ENCODE measurements at regions not wholly inside any gene's neighbourhood (a gene's known extent, or its start where the extent isn't known, plus 50 kb on each side); places are given as distances from the start of the nearest gene placed in this dataset.

DNA sequence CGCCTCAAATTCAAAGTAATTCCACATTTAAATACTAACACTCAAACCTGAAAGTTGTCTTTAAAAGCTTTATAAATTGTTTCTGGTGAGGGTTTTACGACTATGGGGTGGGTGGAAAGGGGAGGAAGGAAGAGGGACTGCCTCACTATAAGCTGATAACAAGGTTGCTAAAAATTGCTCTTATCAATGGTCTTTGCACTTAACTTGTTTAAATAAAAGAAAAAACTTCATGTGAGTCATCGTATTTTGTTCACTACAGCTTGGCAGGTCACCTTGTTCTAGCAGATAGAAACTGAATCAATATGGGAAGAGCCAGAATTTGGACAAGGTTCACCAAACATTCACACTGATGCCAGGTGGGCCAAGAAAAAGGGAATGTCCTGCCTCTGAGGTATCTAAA lies 129.2 kb downstream of the TES start (continued):
- TF ChIP-seq, protein P1, sequence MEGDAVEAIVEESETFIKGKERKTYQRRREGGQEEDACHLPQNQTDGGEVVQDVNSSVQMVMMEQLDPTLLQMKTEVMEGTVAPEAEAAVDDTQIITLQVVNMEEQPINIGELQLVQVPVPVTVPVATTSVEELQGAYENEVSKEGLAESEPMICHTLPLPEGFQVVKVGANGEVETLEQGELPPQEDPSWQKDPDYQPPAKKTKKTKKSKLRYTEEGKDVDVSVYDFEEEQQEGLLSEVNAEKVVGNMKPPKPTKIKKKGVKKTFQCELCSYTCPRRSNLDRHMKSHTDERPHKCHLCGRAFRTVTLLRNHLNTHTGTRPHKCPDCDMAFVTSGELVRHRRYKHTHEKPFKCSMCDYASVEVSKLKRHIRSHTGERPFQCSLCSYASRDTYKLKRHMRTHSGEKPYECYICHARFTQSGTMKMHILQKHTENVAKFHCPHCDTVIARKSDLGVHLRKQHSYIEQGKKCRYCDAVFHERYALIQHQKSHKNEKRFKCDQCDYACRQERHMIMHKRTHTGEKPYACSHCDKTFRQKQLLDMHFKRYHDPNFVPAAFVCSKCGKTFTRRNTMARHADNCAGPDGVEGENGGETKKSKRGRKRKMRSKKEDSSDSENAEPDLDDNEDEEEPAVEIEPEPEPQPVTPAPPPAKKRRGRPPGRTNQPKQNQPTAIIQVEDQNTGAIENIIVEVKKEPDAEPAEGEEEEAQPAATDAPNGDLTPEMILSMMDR (conservative IDR thresholded peaks at IDR 0.05; ENCODE audit: low read depth in 2 of 2), result no peak
- TF ChIP-seq CREB1 (CRISPR knock-in tag; IDR thresholded peaks at IDR 0.05; ENCODE audit: low read depth), result no peak
- no peak for TF ChIP-seq POLR2AphosphoS5 (IDR thresholded peaks at IDR 0.05; ENCODE audit: low read depth)
- TF ChIP-seq, protein P2, sequence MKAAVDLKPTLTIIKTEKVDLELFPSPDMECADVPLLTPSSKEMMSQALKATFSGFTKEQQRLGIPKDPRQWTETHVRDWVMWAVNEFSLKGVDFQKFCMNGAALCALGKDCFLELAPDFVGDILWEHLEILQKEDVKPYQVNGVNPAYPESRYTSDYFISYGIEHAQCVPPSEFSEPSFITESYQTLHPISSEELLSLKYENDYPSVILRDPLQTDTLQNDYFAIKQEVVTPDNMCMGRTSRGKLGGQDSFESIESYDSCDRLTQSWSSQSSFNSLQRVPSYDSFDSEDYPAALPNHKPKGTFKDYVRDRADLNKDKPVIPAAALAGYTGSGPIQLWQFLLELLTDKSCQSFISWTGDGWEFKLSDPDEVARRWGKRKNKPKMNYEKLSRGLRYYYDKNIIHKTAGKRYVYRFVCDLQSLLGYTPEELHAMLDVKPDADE (IDR thresholded peaks at IDR 0.05), result no peak
- no peak for TF ChIP-seq JUNB (IDR thresholded peaks at IDR 0.05; ENCODE audit: unreplicated experiment)
- TF ChIP-seq NANOG (IDR thresholded peaks at IDR 0.05; ENCODE audit: borderline replicate concordance), result no peak
- no peak for TF ChIP-seq EZH2phosphoT487 (IDR thresholded peaks at IDR 0.05; ENCODE audit: unreplicated experiment)
- TF ChIP-seq, protein P3, sequence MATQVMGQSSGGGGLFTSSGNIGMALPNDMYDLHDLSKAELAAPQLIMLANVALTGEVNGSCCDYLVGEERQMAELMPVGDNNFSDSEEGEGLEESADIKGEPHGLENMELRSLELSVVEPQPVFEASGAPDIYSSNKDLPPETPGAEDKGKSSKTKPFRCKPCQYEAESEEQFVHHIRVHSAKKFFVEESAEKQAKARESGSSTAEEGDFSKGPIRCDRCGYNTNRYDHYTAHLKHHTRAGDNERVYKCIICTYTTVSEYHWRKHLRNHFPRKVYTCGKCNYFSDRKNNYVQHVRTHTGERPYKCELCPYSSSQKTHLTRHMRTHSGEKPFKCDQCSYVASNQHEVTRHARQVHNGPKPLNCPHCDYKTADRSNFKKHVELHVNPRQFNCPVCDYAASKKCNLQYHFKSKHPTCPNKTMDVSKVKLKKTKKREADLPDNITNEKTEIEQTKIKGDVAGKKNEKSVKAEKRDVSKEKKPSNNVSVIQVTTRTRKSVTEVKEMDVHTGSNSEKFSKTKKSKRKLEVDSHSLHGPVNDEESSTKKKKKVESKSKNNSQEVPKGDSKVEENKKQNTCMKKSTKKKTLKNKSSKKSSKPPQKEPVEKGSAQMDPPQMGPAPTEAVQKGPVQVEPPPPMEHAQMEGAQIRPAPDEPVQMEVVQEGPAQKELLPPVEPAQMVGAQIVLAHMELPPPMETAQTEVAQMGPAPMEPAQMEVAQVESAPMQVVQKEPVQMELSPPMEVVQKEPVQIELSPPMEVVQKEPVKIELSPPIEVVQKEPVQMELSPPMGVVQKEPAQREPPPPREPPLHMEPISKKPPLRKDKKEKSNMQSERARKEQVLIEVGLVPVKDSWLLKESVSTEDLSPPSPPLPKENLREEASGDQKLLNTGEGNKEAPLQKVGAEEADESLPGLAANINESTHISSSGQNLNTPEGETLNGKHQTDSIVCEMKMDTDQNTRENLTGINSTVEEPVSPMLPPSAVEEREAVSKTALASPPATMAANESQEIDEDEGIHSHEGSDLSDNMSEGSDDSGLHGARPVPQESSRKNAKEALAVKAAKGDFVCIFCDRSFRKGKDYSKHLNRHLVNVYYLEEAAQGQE (IDR thresholded peaks at IDR 0.05; ENCODE audit: unreplicated experiment), result no peak

DNA sequence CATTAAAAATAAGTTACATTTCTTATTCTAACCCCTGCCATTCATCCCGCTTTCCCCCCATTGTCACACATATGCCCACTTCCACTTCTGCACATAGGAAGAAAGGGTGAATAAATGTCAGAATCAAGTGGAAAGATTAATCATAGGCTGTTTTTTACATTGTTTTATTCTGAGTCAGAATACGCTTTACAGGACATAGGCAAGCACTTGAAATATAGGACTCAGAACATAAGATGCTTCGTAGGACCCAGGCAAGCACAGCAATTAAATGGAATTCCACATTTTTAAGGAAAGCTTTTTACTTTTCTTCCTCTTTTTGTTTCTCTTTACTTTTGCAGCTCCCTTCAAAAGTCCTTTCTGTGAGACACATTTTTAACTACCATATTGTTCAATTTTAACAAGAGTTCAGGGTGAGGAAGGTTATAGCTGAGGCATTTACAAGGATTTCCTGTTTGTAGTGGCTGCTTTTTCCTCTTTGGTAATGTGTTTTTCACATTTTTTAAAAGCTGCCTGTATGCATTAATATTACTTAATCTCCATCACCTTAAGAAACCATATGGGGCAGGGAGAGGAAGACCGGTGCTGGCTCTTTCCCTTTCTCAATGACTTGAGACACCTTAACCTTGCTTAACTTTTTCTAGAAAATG lies 130.0 kb downstream of the TES start:
- H3K27me3 Mint-ChIP-seq (ENCODE audit: insufficient read depth, low read depth, poor library complexity), result no peaks in the 10 kb centered on the region
- Histone ChIP-seq H3K36me3 (ENCODE audit: insufficient read depth) (no peaks in the 10 kb centered on the region), H2AFZ (no peak overlapping the region), H3K4me1 (ENCODE audit: insufficient read depth) (no peaks in the 10 kb centered on the region), H3K79me2 (replicated peaks; ENCODE audit: insufficient read depth) (no peaks in the 10 kb centered on the region), H3K9me2 (ENCODE audit: insufficient read depth) (no peaks in the 10 kb centered on the region), H3F3A (replicated peaks; ENCODE audit: low read depth) (no peaks in the 10 kb centered on the region), H3K4me2 (no peak overlapping the region), H4K20me1 (replicated peaks; ENCODE audit: insufficient read depth) (no peaks in the 10 kb centered on the region), H3K27me3 (ENCODE audit: insufficient read depth) (no peaks in the 10 kb centered on the region), H3K27ac (ENCODE audit: low read depth) (no peak overlapping the region), H3K4me3 (no peak overlapping the region)
- H3K4me3 Mint-ChIP-seq, result no peak overlapping the region
- H3K9me3 Mint-ChIP-seq, result no peaks in the 10 kb centered on the region
- DNase-seq (ENCODE audit: low spot score) (no peak), ATAC-seq (no peak)
- H3K27ac Mint-ChIP-seq, result no peak overlapping the region
- H3K36me3 Mint-ChIP-seq (ENCODE audit: low read depth), result no peaks in the 10 kb centered on the region
- peaks cover 3% of the 10 kb centered on the region; the same call in 1 of the 3 replicates for H3K4me1 Mint-ChIP-seq
- no peak for TF ChIP-seq STAT1 (IDR thresholded peaks at IDR 0.05; ENCODE audit: unreplicated experiment)
- TF ChIP-seq, protein P2 (IDR thresholded peaks at IDR 0.05), result no peak
- TF ChIP-seq CREB1 (CRISPR knock-in tag; IDR thresholded peaks at IDR 0.05; ENCODE audit: low read depth), result no peak
- TF ChIP-seq ZNF331 (CRISPR knock-in tag; IDR thresholded peaks at IDR 0.05; ENCODE audit: low read depth), result no peak
- TF ChIP-seq JUNB (IDR thresholded peaks at IDR 0.05; ENCODE audit: unreplicated experiment), result no peak
- no peak for TF ChIP-seq NANOG (IDR thresholded peaks at IDR 0.05; ENCODE audit: borderline replicate concordance)
- TF ChIP-seq EZH2phosphoT487 (IDR thresholded peaks at IDR 0.05; ENCODE audit: unreplicated experiment), result no peak
- TF ChIP-seq, protein P3 (IDR thresholded peaks at IDR 0.05; ENCODE audit: unreplicated experiment), result no peak
- no peak for TF ChIP-seq POLR2AphosphoS5 (IDR thresholded peaks at IDR 0.05; ENCODE audit: low read depth)

Measured in GM23338 (cell line).